Liver (tissue), 3 donors: ENCODE measurements at regions not wholly inside any gene's neighbourhood (a gene's known extent, or its start where the extent isn't known, plus 50 kb on each side); places are given as distances from the start of the nearest gene placed in this dataset.

ENCODE experiments used
- CTCF ChIP-seq: fragments of 150-350 bp; IDR thresholded peaks from 2 replicates; pipeline ENCODE4 v1.5.1; 2017; ENCODE audit warnings: improper control_type of control experiment, low read depth, low read length; ENCODE audit not compliant: missing input control
- EGR1 ChIP-seq, 2 donors: IDR thresholded peaks; 2 replicates each; pipeline ENCODE4 v1.6.1; 2016 to 2018; ENCODE audit warnings: antibody characterized with exemption in 2 of 2, low read depth in 2 of 2
- FOXA2 ChIP-seq: IDR thresholded peaks from 2 replicates; pipeline ENCODE4 v1.6.1; 2016; ENCODE audit warnings: antibody characterized with exemption
- HNF4A ChIP-seq, 2 donors: conservative IDR thresholded peaks; 2 replicates each; pipeline ENCODE4 v1.6.1; 2016; ENCODE audit warnings: antibody characterized with exemption in 2 of 2, mild to moderate bottlenecking in 2 of 2
- JUND ChIP-seq, 2 donors: IDR thresholded peaks; 2 replicates each; pipeline ENCODE4 v1.6.1; 2016; ENCODE audit warnings: antibody characterized with exemption in 2 of 2
- NR2F2 ChIP-seq: IDR thresholded peaks from 2 replicates; pipeline ENCODE4 v1.6.1; 2016; ENCODE audit warnings: antibody characterized with exemption
- RXRA ChIP-seq, 2 donors: IDR thresholded peaks; 2 replicates each; pipeline ENCODE4 v1.6.1; 2017 to 2018; ENCODE audit warnings: antibody characterized with exemption in 2 of 2, mild to moderate bottlenecking in 1 of 2
- donor health status: healthy.
- donor health status: healthy.

- TF ChIP-seq RXRA (IDR thresholded peaks at IDR 0.05): no peak
- TF ChIP-seq HNF4A (conservative IDR thresholded peaks at IDR 0.05): no peak
- no peak for TF ChIP-seq JUND (IDR thresholded peaks at IDR 0.05)
- no peak for TF ChIP-seq EGR1 (IDR thresholded peaks at IDR 0.05; ENCODE audit: low read depth in 2 of 2)
- no peak for TF ChIP-seq FOXA2
- no peak for TF ChIP-seq CTCF
- TF ChIP-seq NR2F2: no peak
These were observed 102.9 kb upstream of the RIOK3 start for GRCh38 chr18:23350188-23350587.
